T-helper 17 cell (primary cell): ENCODE measurements at regions not wholly inside any gene's neighbourhood (a gene's known extent, or its start where the extent isn't known, plus 50 kb on each side); places are given as distances from the start of the nearest gene placed in this dataset.
"Not testable (repeated sequence)": the region's sequence is repeated elsewhere in the genome, so short reads cannot be mapped to it uniquely, and the experiment has no call there.

ENCODE experiments used
- ATAC-seq: fragments of 150-1000 bp; cut with Tn5 transposase; 2 replicates; pipeline ENCODE4 v1.10.0; 2021; ENCODE audit warnings: mild to moderate bottlenecking, moderate library complexity
- DNase-seq, 3 donors: peaks; one replicate each; pipeline versions ENCODE4 v3.0.0 to v3.0.0-alpha.2; 2020 to 2021
- H3K9me3 ChIP-seq: one replicate; pipeline ENCODE4 v1.7.0; 2013; ENCODE audit warnings: low read length, mild to moderate bottlenecking; ENCODE audit not compliant: control insufficient read depth, poor library complexity, severe bottlenecking
- H3K27ac Mint-ChIP-seq: one replicate; pipeline ENCODE4 v1.8.0; 2022; ENCODE audit warnings: mild to moderate bottlenecking, moderate library complexity, mixed read lengths
- H3K27me3 Mint-ChIP-seq: one replicate; pipeline ENCODE4 v1.8.0; 2022; ENCODE audit warnings: mixed read lengths
- H3K36me3 Mint-ChIP-seq: one replicate; pipeline ENCODE4 v1.8.0; 2022; ENCODE audit warnings: low read depth, mixed read lengths
- H3K4me1 Mint-ChIP-seq: one replicate; pipeline ENCODE4 v1.8.0; 2022; ENCODE audit warnings: mild to moderate bottlenecking, mixed read lengths
- H3K4me3 Mint-ChIP-seq: one replicate; pipeline ENCODE4 v1.8.0; 2022; ENCODE audit warnings: mild to moderate bottlenecking, moderate library complexity, mixed read lengths

- H3K36me3 Mint-ChIP-seq, H3K27ac Mint-ChIP-seq, DNase-seq, H3K27me3 Mint-ChIP-seq, H3K9me3 ChIP-seq, H3K4me3 Mint-ChIP-seq, H3K4me1 Mint-ChIP-seq, ATAC-seq: not testable (repeated sequence)
Measured at GRCh38 chr21:10381687-10382060, 139.7 kb upstream of the TPTE start.

- H3K27ac Mint-ChIP-seq, H3K9me3 ChIP-seq, ATAC-seq, DNase-seq, H3K36me3 Mint-ChIP-seq, H3K4me3 Mint-ChIP-seq, H3K27me3 Mint-ChIP-seq, H3K4me1 Mint-ChIP-seq: not testable (repeated sequence)
Measured at GRCh38 chr21:10382135-10382534, 139.2 kb upstream of the TPTE start.

GRCh38 chr21:10382580-10382979 lies 138.8 kb upstream of the TPTE start:
- not testable (repeated sequence) for H3K4me1 Mint-ChIP-seq, H3K27me3 Mint-ChIP-seq, ATAC-seq, H3K9me3 ChIP-seq, DNase-seq, H3K27ac Mint-ChIP-seq, H3K4me3 Mint-ChIP-seq, H3K36me3 Mint-ChIP-seq

- ATAC-seq, H3K4me1 Mint-ChIP-seq, H3K27ac Mint-ChIP-seq, H3K27me3 Mint-ChIP-seq, DNase-seq, H3K4me3 Mint-ChIP-seq, H3K36me3 Mint-ChIP-seq, H3K9me3 ChIP-seq: not testable (repeated sequence)
Measured at GRCh38 chr21:10383571-10383970, 137.8 kb upstream of the TPTE start.

GRCh38 chr21:10384304-10384861 lies 137.0 kb upstream of the TPTE start:
- not testable (repeated sequence) for H3K4me3 Mint-ChIP-seq, H3K27me3 Mint-ChIP-seq, H3K4me1 Mint-ChIP-seq, H3K27ac Mint-ChIP-seq, ATAC-seq, H3K9me3 ChIP-seq, H3K36me3 Mint-ChIP-seq, DNase-seq

- not testable (repeated sequence) for ATAC-seq, H3K4me3 Mint-ChIP-seq, H3K4me1 Mint-ChIP-seq, H3K27ac Mint-ChIP-seq, H3K9me3 ChIP-seq, DNase-seq, H3K27me3 Mint-ChIP-seq, H3K36me3 Mint-ChIP-seq
Measured at GRCh38 chr21:10385202-10385601, 136.2 kb upstream of the TPTE start.

- not testable (repeated sequence) for H3K9me3 ChIP-seq, DNase-seq, H3K4me1 Mint-ChIP-seq, H3K27ac Mint-ChIP-seq, H3K4me3 Mint-ChIP-seq, ATAC-seq, H3K27me3 Mint-ChIP-seq, H3K36me3 Mint-ChIP-seq
Measured at GRCh38 chr21:10385898-10386527, 135.4 kb upstream of the TPTE start.

- not testable (repeated sequence) for H3K4me3 Mint-ChIP-seq, H3K9me3 ChIP-seq, DNase-seq, H3K36me3 Mint-ChIP-seq, ATAC-seq, H3K4me1 Mint-ChIP-seq, H3K27ac Mint-ChIP-seq, H3K27me3 Mint-ChIP-seq
Measured at GRCh38 chr21:10387692-10388450, 133.5 kb upstream of the TPTE start.

GRCh38 chr21:10388625-10389024 lies 132.8 kb upstream of the TPTE start:
- H3K4me1 Mint-ChIP-seq, H3K9me3 ChIP-seq, ATAC-seq, DNase-seq, H3K36me3 Mint-ChIP-seq, H3K27me3 Mint-ChIP-seq, H3K27ac Mint-ChIP-seq, H3K4me3 Mint-ChIP-seq: not testable (repeated sequence)

GRCh38 chr21:10392301-10392700 lies 129.1 kb upstream of the TPTE start:
- not testable (repeated sequence) for ATAC-seq, H3K4me3 Mint-ChIP-seq, H3K27me3 Mint-ChIP-seq, H3K4me1 Mint-ChIP-seq, DNase-seq, H3K36me3 Mint-ChIP-seq, H3K9me3 ChIP-seq, H3K27ac Mint-ChIP-seq

- H3K4me1 Mint-ChIP-seq, H3K4me3 Mint-ChIP-seq, H3K36me3 Mint-ChIP-seq, H3K27me3 Mint-ChIP-seq, H3K9me3 ChIP-seq, H3K27ac Mint-ChIP-seq, DNase-seq, ATAC-seq: not testable (repeated sequence)
Measured at GRCh38 chr21:10395963-10396362, 125.4 kb upstream of the TPTE start.

- not testable (repeated sequence) for H3K36me3 Mint-ChIP-seq, DNase-seq, H3K9me3 ChIP-seq, H3K4me1 Mint-ChIP-seq, H3K27me3 Mint-ChIP-seq, H3K27ac Mint-ChIP-seq, H3K4me3 Mint-ChIP-seq
- peak; percentile 12 for ATAC-seq
Measured at GRCh38 chr21:10397495-10397915, 123.9 kb upstream of the TPTE start.

GRCh38 chr21:10398692-10399489 lies 122.5 kb upstream of the TPTE start:
- not testable (repeated sequence) for H3K36me3 Mint-ChIP-seq, H3K4me1 Mint-ChIP-seq, ATAC-seq, H3K27me3 Mint-ChIP-seq, H3K27ac Mint-ChIP-seq, H3K4me3 Mint-ChIP-seq, H3K9me3 ChIP-seq, DNase-seq
